ENCODE measurements at regions not wholly inside any gene's neighbourhood (a gene's known extent, or its start where the extent isn't known, plus 50 kb on each side); places are given as distances from the start of the nearest gene placed in this dataset.
"Not testable (repeated sequence)": the region's sequence is repeated elsewhere in the genome, so short reads cannot be mapped to it uniquely, and the experiment has no call there.

DNA sequence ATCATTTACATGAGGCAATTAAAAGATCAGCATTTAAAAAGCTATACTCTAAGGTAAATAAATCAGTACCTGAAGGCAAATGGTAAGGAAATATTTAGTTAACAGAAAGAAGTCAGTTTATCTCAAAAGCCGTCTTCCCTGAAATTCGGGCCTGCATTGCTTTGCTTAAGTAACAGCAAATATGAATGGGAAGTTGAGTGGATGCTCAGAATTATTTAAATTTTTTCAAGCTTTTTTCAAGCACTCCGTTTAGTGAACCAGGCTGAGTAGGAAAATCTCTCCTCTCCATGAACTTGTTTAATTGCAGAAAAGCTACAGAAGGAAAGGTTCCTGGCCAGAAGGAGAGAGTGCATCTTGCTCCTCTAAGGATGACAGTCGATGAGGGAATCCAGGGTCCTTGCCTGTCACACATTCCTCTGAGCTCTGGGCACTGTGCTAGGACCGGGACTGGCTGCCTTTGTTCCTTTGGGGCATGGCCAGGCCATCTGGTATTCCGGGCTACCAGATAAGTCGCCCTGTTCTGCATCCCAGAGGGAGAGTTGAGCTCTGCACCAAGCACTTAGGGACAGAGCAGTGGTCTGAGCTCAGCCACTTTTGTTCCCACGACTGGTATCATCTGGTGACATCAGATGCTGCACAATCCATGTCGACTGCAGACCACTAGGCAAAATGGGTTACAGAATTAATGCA lies 77.6 kb downstream of the RIN2 start:
- no peak for FAIRE-seq

DNA sequence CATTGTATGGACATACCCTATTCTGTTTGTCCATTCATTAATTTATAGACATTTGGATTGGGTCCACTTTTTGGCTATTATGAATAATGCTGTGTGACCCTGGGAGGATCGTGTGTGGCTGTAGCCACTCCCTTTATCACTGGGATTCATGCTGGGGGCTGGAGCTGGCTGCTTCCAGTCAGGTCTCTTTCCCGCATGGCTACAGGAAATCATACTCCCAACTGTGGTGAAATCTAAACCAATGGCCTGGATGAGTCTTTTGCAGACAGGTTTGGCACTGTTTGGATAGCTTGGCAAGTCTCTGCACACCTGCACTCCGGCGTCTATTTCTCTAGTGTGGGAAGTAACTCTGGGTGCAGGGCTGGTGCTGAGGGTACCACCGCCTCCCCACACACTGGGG lies 80.4 kb downstream of the RIN2 start:
- FAIRE-seq, result no peak

DNA sequence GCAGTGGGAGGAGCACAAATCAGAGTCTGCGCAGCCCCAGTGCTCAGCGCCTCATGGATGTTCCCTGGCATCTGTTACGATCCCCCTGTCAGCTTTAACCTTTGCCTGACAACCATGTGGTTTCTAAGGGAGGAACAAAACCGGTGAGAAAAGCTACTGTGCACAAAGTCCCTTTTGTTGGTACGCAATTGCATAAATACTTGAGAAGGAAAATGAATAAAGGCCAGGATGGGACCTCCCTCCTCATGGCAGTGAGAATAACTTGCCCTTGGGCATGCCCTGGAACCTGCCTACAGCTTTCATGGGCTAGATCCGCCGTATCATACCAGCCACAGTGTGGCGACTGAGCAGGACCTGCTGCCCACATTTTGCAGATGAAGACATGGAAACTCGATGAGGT lies 81.0 kb downstream of the RIN2 start:
- no peak for FAIRE-seq

DNA sequence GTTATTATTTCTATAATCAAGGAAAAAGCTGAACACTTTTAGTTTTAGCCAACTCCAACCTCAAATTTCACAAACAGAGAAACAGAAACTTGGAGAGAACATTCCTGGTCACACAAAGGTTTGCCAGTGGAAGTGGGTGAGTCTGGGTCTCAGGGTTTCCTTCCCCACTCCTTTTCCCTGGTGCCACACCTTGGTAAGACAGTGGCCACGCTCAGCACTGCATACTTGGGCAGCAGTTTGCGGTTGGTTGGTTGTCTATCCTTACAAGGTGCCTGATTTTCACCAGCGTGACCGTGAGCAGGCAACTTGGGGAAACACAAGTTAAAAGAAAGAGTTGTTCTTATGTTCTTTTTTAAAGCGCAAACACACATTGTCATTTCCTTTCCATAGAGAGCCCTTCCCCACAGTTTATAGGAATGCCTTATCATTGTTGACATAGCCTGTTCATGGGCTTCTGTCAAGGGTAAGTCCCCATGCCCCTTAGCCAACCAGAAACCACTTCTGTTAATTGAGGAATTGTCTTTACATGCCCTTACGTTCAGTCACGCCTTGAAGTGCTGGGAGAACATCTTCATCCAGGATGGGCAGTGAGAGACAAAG lies 82.2 kb downstream of the RIN2 start:
- no peak for FAIRE-seq

DNA sequence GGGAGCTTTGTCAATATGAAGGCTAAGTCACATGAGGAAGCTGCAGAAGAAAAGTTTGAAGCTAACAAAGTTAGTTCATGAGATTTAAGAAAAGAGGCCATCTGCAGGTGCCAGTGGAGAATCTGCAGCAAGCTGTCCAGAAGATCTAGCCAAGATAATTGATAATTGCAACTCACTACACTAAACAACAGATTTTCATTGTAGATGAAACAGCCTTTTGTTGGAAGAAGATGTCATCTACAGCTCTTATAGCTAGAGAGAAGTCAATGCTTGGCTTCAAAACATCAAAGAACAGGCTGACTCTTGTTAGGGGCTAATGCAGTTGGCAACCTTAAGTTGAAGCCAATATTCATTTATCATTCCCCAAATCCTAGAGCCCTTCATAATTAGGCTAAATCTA lies 83.7 kb downstream of the RIN2 start:
- no peak for FAIRE-seq

DNA sequence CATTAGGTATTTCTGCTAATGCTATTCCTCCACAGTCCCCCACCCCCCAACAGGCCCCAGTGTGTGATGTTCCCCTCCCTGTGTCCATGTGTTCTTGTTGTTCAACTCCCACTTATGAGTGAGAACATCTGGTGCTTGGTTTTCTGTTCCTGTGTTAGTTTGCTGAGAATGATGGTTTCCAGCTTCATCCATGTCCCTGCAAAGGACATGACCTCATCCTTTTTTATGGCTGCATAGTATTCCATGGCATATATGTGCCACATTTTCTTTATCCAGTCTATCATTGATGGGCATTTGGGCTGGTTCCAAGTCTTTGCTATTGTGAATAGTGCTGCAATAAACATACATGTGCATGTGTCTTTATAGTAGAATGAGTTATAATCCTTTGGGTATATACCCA lies 86.8 kb downstream of the RIN2 start:
- FAIRE-seq, result not testable (repeated sequence)

DNA sequence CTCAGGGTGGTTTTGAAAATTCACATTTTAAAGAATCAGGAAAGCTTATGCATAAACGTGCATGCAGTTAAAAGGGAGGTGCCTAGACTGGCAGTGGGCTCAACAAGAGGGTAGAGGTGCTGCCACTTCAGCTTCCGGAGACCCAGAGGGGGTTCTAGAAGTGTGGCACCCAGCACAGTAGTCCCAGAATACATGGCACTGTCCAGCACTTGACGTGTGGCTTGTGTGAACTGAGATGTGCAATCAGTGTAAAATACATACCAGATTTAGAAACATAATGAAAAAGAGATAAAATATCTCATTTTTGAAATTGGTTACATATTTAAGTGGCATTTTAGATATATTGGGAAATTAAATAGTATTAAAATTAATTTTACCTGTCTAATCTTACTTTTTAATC lies 89.3 kb downstream of the RIN2 start:
- FAIRE-seq, result no peak

DNA sequence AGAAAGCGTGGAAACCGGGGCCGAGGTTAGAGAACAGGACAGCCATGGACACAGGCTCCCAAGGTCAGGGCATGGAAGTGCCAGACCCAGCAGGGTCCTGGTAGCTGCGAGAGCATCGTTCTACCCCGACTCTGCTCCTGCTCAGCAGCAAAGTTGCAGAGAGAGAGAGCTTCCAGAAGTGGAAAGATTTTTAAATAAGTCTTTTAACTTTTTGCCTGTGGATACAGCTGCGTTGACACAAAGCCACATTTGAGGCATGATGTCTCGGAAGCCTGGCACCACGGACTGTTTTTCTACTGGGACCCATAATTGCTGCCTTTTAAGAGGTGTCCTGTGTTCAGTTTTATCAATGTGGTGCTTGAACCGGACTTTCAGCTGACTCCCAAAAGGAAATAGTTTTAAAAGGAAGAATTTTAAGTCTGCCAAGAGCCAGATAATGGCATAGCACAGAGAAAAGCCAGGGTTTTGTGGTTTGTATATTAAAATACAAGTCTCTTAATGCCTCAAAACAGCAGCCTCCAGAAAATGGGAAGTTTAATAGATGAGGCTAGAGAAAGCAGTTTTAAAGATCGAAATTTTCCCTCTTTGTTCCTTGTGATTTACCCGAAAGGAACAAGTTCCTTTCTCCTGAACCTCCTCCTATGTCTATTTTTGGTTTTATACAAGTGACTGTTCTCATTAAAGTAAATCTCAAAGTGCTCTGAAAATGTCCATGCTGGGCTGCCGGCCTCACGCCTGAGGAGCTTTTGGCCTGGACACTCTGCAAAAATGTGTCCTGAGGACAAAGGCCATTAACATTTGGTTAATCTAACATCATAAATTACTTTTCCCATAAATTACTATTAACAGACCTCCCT lies 91.5 kb downstream of the RIN2 start:
- FAIRE-seq, result no peak

DNA sequence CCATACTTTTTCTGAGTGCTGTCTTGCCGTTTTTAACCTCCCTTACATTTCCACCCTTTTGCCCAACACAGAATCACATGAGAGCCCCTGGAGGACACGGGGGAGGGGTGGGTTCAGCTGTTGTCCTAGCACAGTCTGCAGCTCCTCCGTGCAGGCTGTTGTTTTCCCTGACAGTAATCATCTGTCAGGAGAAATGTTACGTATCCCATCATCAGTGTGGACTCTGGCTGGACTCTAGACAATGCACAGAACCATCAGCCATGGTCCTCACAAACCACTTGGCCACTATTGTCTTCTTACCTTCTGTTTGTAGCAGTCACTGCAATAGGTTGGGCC lies 92.1 kb downstream of the RIN2 start:
- no peak for FAIRE-seq

DNA sequence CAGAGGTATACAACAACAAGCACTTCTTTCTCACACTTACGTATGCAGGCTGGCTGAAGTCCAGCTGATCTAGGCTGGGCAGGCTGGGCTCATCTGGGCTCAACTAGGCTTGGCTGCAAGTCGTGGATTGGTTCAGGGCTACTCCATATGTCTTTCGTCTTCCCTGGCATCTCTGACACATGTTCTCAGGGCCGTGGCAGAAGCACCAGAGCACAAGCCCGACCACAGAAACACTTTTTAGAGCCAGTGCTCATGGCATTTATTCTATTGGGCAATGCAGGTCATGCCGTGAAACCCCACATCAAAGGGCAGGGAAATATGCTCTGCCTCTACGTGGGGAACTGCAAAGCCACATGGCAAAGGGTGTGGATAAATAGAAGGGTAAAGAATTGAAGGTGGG lies 93.8 kb downstream of the RIN2 start:
- no peak for FAIRE-seq

DNA sequence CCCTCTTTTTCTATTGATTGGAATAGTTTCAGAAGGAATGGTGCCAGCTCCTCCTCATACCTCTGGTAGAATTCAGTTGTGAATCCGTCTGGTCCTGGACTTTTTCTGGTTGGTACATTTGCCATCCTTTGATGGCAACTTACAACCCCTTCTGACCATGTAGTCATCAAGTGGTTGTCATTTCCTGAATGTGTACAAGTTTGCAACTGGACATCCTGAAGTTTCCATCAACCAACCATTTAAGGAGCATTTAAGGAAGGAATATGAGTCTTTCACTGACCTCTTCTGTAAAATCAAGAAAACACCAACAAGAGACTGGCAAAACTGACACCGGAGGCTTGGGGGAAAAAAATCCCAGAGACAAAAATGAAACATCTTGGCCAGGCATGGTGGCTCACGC lies 97.4 kb downstream of the RIN2 start:
- FAIRE-seq, result no peak

DNA sequence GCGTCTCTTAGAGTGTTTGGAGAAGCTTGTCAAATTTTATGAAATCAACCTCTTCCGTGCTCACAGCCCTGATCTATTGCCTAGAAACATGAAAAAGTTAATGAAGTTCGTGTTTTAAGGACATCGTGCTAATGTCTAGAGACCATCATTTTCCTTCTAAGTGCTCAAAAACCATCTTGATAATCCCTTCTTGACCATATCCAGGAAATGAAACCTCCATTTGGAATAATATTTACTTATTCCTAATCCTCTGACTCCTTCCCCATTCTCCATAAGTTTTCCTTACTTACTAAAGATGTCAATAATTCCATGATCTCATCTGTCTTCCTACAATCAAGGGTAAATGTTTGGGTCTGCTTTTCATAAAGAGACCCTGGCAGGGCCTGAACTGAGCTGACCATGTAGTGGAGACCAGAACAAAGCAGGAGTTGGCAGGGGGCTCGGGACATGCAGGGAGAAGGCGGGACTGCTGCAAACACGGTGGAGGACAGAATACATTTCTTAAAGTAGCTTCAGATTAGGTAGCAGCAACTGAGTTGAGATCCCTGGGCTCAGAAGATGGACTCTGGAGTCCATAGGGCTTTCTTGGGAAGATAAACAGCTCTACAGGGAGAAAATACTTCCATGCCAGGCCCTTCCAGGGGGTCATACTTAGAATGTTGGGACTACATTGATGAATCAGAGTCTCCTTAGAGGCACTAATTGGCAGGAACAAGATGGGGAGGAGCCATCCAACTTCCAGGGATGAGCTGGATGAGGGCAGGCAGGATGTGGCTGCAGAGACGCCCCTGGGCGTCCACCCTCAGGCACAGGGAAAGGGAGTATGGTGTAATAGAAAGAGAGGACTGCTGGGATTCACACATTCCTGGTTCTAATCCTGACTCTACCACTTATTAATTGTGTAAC lies 100.7 kb downstream of the RIN2 start:
- FAIRE-seq, result no peak

DNA sequence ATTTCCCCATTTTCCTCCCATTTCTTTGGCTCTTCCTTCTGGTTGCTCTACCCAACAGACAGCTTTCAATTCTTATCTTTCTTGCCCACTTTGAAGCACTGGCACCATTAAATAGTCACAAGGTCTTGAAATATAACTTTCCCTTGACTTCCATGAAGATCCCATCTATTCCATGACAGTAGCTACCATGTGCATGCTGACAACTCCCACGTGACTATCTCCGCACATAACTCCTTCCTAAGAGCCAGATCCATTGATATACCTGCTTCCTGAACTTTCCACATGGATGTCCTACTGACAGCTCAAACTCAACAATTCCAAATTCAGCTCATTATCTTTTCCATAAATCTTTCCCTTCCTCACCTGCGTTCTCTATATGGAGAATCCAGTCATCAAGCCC lies 101.4 kb downstream of the RIN2 start:
- no peak for FAIRE-seq

DNA sequence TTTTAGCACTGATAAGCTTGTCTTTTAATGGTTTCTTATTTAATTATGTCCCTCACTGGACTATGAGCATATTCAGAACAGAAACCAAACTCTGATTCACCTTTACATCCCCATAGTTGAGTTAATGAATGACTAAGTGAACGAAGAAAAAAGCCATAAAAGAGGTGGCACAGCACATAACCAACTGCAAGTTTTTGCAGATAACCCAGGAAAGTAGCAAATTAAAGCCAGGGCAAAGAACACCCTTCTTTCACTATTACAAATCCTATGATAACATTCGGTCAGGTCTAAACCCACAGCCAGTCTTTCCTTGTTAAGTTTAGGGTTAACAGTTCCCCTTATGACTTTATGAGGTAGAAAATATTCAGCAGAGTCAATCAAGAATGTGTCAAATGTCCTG lies 102.7 kb downstream of the RIN2 start:
- no peak for FAIRE-seq

DNA sequence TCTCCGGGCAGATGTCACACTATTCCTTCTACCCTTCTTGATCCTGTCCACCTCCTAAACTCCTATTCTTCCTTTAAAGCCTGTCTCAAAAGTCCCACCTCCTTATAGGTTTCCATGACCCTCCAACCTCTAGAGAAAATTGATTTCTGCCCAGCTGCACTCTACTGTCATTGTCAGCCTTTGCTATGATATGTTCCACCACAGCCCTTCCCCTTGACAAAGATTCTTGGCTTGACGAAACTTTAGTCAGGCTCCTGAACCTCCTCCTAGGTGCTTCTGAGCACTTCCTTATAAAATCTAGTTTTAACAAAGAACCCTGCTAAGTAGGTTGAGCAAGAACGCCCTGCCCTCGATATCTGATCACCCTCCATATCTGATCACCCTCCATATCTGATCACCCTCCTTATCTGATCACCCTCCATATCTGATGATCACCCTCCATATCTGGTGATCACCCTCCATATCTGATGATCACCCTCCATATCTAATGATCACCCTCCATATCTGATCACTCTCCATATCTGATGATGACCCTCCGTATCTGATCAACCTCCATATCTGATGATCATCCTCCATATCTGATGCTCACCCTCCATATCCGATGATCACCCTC lies 103.2 kb downstream of the RIN2 start:
- FAIRE-seq, result no peak

DNA sequence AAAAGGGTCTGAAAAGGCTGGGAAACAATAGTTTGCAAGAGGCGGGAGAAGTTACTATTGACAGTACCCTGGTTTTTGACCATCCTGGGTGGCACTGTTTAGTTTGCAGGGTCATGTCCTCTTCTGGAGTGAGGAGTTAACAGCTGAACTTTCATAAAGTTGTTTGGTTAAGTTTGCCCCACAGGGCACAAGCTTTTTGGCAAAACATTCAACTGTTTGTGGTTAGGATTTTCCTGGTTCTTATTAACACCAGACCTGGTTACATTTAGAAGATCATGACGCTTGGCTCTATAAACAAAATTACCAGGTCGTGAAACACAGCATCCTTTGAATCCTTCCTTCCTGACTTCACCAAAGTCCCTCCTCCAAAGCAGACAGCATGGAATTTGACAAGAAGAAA lies 106.1 kb downstream of the RIN2 start:
- FAIRE-seq, result no peak

DNA sequence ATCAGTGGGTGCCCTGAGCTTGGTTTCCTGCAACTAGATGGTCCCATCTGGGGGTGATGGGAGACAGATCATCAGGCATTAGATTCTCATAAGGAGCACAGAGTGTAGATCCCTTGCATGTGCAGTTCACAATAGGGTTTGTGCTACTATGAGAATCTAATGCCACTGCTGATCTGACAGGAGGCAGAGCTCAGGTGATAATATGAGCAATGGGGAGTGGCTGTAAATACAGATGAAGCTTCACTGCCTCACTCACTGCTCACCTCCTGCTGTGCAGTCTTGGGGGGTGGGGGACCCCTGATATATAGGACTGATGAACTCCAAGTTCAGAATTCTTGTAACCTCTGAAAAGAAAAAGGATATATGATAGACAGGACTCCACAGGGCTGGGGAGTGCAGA lies 108.0 kb downstream of the RIN2 start:
- FAIRE-seq, result no peak

DNA sequence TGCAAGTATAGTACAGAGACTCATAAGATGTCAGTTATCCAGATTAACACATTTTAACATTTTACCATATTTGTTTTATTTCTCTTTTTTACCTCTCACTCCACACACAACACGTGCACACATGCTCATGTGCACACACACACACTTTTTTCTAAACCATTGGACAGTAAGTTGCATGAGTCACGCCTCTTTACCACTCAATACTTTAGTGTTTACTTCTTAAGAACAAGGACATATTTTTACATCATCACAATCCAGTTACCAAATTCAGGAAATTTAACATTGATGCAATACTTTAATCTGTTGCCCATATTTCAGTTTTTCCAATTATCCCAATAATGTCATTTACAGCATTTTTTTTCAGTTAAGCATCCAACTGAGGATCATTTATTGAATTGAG lies 109.0 kb downstream of the RIN2 start:
- FAIRE-seq, result no peak

DNA sequence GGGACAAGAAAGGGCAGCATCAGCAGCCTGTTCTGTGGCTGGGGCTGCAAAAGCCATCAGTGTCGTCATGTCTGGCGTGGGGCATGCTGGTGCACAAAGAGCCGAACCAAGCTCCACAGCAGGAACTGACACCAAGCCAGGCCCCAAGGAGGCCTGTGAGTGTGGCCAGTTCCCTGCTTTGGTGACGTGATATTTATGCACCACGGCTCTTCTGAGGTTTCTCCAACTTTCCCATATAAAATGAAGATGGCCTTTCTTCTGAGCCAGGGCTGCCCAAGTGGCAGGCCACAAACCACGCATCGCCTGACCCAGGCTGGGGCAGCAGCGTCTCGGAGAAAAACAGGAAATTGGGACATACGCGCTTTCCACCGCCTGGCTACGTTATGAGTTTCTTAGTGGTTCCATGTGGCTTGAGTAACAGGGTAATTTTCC lies 109.9 kb downstream of the RIN2 start:
- no peak for FAIRE-seq

DNA sequence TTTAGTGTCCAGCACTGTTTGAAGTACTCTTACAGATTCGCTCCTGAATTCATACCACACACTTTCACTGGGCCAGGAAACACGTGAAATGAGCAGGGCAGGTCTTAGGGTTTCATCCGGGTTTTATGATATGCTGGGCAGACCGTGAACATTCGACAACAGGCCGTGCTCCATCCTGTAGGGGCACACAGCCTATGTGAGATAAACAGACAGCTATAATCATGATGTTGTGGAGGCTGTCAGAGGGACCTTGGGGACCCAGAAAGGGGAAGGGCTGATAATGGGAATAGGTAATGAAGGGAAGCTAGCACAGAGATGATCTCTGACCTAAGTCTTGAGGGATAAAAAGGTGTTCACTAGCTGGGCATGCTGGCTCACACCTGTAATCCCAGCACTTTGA lies 110.4 kb downstream of the RIN2 start:
- FAIRE-seq, result no peak

DNA sequence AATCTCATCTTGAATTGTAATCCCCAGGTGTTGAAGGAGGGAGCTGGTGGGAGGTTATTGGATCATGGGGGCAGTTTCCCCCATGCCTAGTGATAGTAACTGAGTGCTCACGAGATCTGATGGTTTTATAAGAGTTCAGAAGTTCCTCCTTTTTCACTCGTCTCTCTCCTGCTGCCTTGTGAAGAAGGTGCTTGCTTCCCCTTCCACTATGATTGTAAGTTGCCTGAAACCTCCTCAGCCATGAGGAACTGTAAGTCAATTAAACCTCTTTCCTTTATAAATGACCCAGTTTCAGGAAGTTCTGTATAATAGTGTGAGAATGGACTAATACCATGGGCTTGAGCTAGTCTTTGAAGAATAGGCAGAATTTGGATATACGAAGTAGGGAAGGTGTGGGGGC lies 113.9 kb downstream of the RIN2 start:
- no peak for FAIRE-seq

DNA sequence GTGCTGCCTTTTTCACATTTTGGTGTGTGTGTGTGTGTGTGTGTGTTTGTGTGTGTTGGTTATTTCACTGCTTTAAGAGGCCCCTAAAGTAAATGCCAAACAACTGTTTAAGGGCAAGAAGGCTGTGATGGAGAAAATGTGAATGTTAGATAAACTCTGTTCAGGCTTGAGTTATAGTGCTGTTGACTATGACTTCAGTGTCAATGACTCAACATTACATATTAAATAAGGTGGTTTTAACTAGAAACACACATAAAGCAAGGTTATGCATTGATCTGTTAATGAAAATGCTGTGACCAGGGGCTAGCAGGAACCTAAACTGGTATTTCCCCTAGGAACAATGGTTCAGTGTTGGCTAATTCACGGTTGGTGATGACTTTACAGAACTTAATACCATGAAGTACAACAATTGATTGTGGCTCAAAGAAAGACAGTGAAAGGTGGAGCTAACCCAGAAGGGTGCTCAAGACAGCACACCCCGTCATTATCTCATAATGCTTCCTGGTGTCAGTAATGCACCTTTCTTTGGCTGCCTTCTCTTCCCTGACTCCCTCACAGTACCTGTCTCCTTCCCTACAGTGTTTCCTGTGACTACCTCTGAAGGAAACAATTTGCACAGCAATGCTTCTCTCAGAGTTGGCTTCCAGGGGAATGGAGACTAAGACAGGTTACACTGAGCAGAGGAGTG lies 116.1 kb downstream of the RIN2 start:
- FAIRE-seq, result no peak
